NB4 (cell line): ENCODE measurements at regions not wholly inside any gene's neighbourhood (a gene's known extent, or its start where the extent isn't known, plus 50 kb on each side); places are given as distances from the start of the nearest gene placed in this dataset.

Experiments
- CTCF ChIP-seq: IDR thresholded peaks from one replicate; pipeline ENCODE4 v1.5.1; 2012; ENCODE audit warnings: low read depth, low read length
- MAX ChIP-seq: IDR thresholded peaks from 2 replicates; pipeline ENCODE4 v1.6.1; 2011; ENCODE audit warnings: low read depth, low read length

- TF ChIP-seq MAX: no peak
- TF ChIP-seq CTCF: no peak
These were observed 265.3 kb upstream of the GAS1 start for GRCh38 chr9:87212605-87213021.
